Testis (tissue), 2 donors: ENCODE measurements at regions not wholly inside any gene's neighbourhood (a gene's known extent, or its start where the extent isn't known, plus 50 kb on each side); places are given as distances from the start of the nearest gene placed in this dataset.

Experiments used
- DNase-seq: peaks from one replicate; pipeline ENCODE4 v3.0.0-alpha.2; 2019
- H3K27ac ChIP-seq, 2 donors: fragments of 200-600 bp; sonication (generic); one replicate each; pipeline ENCODE4 v1.5.1; 2019
- H3K27me3 ChIP-seq: fragments of 200-600 bp; sonication (generic); one replicate; pipeline ENCODE4 v1.5.1; 2019
- H3K36me3 ChIP-seq: fragments of 200-600 bp; sonication (generic); one replicate; pipeline ENCODE4 v1.5.1; 2017; ENCODE audit warnings: low read depth; ENCODE audit errors: missing control alignments
- H3K4me1 ChIP-seq: fragments of 200-600 bp; sonication (generic); one replicate; pipeline ENCODE4 v1.5.1; 2019
- H3K4me3 ChIP-seq, 2 donors: fragments of 200-600 bp; sonication (generic); one replicate each; pipeline ENCODE4 v1.5.1; 2017 to 2019
- H3K9me3 ChIP-seq: fragments of 200-600 bp; sonication (generic); one replicate; pipeline ENCODE4 v1.5.1; 2017
- POLR2A ChIP-seq: fragments of 450-650 bp; IDR thresholded peaks from one replicate; pipeline ENCODE4 v1.6.1; 2017; ENCODE audit warnings: antibody characterized with exemption, mild to moderate bottlenecking, moderate library complexity
- WGBS, 2 donors: methylation state at CpG; one replicate each; pipeline ENCODE4 v1.1.5; 2018; 5-methylcytosine and 5-hydroxymethylcytosine counted together
- intact Hi-C: fragments of 100-400 bp; cut with DNase I; formaldehyde crosslinking; loops from one replicate; pipeline ENCODE4 v1.15.1; 2023; ENCODE audit warnings: low total_unique reads
- TF ChIP-seq, protein P1 (sequence below), 3 experiments: fragments of 450-650 bp in 2 of 3; fragments of 200-600 bp in 1 of 3; sonication (generic) in 1 of 3; IDR thresholded peaks; one replicate each; pipeline ENCODE4 v1.5.1; 2016 to 2019; ENCODE audit warnings: antibody characterized with exemption in 3 of 3, mild to moderate bottlenecking in 2 of 3, moderate library complexity in 1 of 3

DNA sequence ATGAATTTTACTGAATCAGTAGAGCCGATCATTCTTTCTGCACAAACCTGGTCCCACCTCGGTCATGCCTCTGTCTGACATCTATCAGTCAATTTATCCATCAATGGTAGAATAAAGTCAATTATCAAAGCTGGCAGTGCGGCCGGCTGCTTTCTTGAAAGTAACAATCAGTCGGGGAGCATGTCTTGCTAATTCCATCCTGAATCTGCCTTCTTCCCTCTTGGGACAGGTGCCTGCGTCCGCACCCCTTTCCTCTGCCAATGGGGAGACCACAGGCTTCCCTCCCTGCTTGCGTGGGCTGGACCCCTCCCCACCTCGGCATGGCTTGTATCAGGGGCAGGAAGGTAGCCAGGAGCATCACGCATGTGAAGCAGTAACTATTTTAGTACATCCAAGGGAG, 962.9 kb downstream of the BRD1 start:
- Histone ChIP-seq H3K4me3 (no peak overlapping the region), H3K27me3 (no peaks in the 10 kb centered on the region), H3K27ac (no peak overlapping the region), H3K36me3 (no peaks in the 10 kb centered on the region), H3K4me1 (no peaks in the 10 kb centered on the region), H3K9me3 (no peaks in the 10 kb centered on the region)
- TF ChIP-seq POLR2A: no peak
- TF ChIP-seq, protein P1, sequence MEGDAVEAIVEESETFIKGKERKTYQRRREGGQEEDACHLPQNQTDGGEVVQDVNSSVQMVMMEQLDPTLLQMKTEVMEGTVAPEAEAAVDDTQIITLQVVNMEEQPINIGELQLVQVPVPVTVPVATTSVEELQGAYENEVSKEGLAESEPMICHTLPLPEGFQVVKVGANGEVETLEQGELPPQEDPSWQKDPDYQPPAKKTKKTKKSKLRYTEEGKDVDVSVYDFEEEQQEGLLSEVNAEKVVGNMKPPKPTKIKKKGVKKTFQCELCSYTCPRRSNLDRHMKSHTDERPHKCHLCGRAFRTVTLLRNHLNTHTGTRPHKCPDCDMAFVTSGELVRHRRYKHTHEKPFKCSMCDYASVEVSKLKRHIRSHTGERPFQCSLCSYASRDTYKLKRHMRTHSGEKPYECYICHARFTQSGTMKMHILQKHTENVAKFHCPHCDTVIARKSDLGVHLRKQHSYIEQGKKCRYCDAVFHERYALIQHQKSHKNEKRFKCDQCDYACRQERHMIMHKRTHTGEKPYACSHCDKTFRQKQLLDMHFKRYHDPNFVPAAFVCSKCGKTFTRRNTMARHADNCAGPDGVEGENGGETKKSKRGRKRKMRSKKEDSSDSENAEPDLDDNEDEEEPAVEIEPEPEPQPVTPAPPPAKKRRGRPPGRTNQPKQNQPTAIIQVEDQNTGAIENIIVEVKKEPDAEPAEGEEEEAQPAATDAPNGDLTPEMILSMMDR (IDR thresholded peaks at IDR 0.05): no peak
- intact Hi-C loops: no loop called here
- no peak for DNase-seq
- WGBS, 2 donors: 68 to 76% methylated on average over 10 of the region's 10 CpGs

DNA sequence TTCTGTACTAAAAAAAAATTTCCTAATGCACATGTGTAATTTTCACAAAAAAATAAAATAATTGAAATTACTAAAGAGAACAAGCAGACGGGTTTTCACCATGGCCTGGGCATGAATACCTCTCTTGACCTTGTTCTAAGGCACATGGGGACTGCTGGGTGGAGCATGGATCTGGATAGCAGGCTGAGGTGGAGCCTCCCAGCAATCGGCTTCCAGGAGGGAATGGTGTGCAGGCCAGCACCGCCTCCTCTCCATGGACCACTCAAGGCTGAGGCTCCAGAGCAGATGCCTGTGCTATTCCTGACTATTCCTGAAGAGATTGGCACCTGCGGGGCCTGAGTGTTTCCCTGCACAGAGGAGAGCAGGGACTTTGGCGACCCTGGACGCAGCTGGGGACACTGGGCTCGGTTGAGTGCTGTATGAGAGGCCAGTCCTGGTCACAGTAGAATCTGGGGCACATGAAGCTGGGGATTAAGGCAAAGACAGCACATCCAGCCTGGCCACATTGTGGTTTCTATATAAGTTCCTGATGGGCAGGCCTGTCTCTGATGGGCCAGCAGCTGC, 963.6 kb downstream of the BRD1 start:
- Histone ChIP-seq H3K27ac (no peak overlapping the region), H3K4me1 (no peaks in the 10 kb centered on the region), H3K4me3 (no peak overlapping the region), H3K27me3 (no peaks in the 10 kb centered on the region), H3K9me3 (no peaks in the 10 kb centered on the region), H3K36me3 (no peaks in the 10 kb centered on the region)
- intact Hi-C loops: no loop called here
- WGBS, 2 donors: 69 to 81% methylated on average over 3 to 7 of the region's 7 CpGs
- no peak for TF ChIP-seq POLR2A
- TF ChIP-seq, protein P1 (IDR thresholded peaks at IDR 0.05): no peak
- no peak for DNase-seq

DNA sequence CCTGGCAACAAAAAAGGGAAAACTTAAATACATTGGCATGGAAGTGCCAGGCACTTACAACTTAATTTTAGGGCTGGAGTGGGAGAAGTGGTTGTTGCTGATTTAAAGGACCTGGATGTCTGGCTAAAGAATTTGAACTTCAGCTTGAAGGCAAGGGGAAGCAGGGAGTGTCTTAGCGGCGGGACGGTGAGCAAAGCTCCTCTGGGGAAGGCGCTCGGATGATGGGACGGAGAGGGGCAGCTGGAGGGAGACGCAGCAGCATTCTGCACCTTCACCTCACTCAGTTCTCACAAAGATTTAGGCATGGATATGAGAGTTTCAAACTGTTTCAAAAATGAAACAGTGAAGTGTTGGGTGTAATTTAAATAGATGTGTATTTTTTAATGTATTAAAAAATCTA, 967.1 kb downstream of the BRD1 start:
- intact Hi-C loops: no loop called here
- no peaks in the 10 kb centered on the region for H3K27me3 ChIP-seq
- no peak overlapping the region for H3K4me3 ChIP-seq
- no peaks in the 10 kb centered on the region for H3K4me1 ChIP-seq
- DNase-seq: no peak
- no peaks in the 10 kb centered on the region for H3K36me3 ChIP-seq
- no peak overlapping the region for H3K27ac ChIP-seq
- no peaks in the 10 kb centered on the region for H3K9me3 ChIP-seq
- TF ChIP-seq, protein P1 (IDR thresholded peaks at IDR 0.05): no peak
- no peak for TF ChIP-seq POLR2A
- WGBS, 2 donors: 82 to 83% methylated on average over 7 of the region's 7 CpGs

DNA sequence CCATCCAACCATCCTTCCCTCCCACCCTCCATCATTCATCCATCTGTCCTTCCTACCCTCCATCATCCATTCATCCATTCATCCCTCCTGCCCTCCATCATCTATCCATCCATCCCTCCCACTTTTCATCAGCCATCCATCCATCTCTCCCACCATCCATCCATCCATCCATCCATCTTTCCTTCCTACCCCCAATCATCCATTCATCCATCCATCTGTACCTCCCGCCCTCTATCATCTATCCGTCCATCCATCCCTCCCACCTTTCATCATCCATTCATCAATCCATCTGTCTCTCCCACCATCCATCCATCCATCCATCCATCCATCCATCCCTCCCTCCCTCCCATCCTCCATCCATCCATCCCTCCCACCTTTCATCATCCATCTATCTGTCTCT, 968.8 kb downstream of the BRD1 start:
- H3K27me3 ChIP-seq: no peaks in the 10 kb centered on the region
- DNase-seq: no peak
- H3K4me3 ChIP-seq: no peak overlapping the region
- H3K27ac ChIP-seq: no peak overlapping the region
- H3K36me3 ChIP-seq: no peaks in the 10 kb centered on the region
- H3K9me3 ChIP-seq: no peaks in the 10 kb centered on the region
- 91% methylated on average over 2 of the region's 2 CpGs for WGBS, 2 donors
- intact Hi-C loops: no loop called here
- H3K4me1 ChIP-seq: no peaks in the 10 kb centered on the region
- TF ChIP-seq POLR2A: no peak
- TF ChIP-seq, protein P1 (IDR thresholded peaks at IDR 0.05): no peak

DNA sequence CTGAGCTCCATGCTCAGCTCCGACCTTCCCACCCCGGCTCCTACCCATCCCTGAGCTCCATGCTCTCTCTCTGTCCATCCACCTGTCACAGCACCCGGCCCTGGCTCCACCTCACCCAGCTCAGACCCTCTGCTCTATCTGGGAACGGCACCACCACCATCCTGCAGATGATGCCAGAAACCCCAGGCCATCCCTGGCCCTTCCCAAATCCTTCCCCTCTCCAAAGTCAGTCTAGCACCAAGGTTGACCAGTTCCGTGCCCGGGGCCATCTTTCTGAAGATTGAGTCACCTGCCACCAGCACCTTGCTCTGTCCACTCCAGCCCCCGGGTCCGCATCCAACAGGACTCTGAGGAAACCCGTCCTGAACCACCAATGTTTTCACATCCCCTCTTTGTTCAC, 969.6 kb downstream of the BRD1 start:
- DNase-seq: no peak
- no peak overlapping the region for H3K4me3 ChIP-seq
- no peaks in the 10 kb centered on the region for H3K9me3 ChIP-seq
- H3K36me3 ChIP-seq: no peaks in the 10 kb centered on the region
- H3K27me3 ChIP-seq: no peaks in the 10 kb centered on the region
- H3K27ac ChIP-seq: no peak overlapping the region
- intact Hi-C loops: no loop called here
- 72 to 91% methylated on average over 8 to 9 of the region's 9 CpGs for WGBS, 2 donors
- H3K4me1 ChIP-seq: no peaks in the 10 kb centered on the region
- TF ChIP-seq, protein P1 (IDR thresholded peaks at IDR 0.05): no peak
- no peak for TF ChIP-seq POLR2A
